ENCODE measurements at regions not wholly inside any gene's neighbourhood (a gene's known extent, or its start where the extent isn't known, plus 50 kb on each side); places are given as distances from the start of the nearest gene placed in this dataset.

- TF ChIP-seq CTCF (IDR thresholded peaks at IDR 0.05) (no peak), POLR2AphosphoS5 (IDR thresholded peaks at IDR 0.05) (no peak)
Observed at GRCh38 chr2:15782769-15783294, 157.5 kb upstream of the MYCN start.

All from transverse colon (tissue), 4 donors.